H1 (cell line): ENCODE measurements at regions not wholly inside any gene's neighbourhood (a gene's known extent, or its start where the extent isn't known, plus 50 kb on each side); places are given as distances from the start of the nearest gene placed in this dataset.

Experiments used
- ASH2L ChIP-seq: fragments of 200-600, 300-600 bp; sonication (generic); IDR thresholded peaks from one replicate; pipeline ENCODE4 v1.7.1; 2017; ENCODE audit warnings: low read length
- BACH1 ChIP-seq: IDR thresholded peaks from 2 replicates; pipeline ENCODE4 v1.6.1; 2012; ENCODE audit warnings: low read length, improper control_type of control experiment
- BCL11A ChIP-seq, 2 experiments: IDR thresholded peaks; one replicate each; pipeline ENCODE4 v1.6.1; 2011; ENCODE audit warnings: low read depth in 2 of 2, low read length in 2 of 2, mild to moderate bottlenecking in 2 of 2
- EP300 ChIP-seq, 2 experiments: IDR thresholded peaks; 1 replicate in 1 of 2; 2 replicates in 1 of 2; pipeline ENCODE4 v1.6.1; 2011 to 2012; ENCODE audit warnings: low read depth in 2 of 2, low read length in 2 of 2, mild to moderate bottlenecking in 2 of 2, borderline replicate concordance in 1 of 2, inconsistent platforms in 1 of 2, moderate library complexity in 1 of 2
- EZH2 ChIP-seq: fragments of 200-600 bp; sonication (generic); IDR thresholded peaks from 2 replicates; pipeline ENCODE4 v1.7.1; 2012; ENCODE audit warnings: low read depth, mild to moderate bottlenecking, moderate library complexity, low read length, inconsistent platforms; ENCODE audit not compliant: severe bottlenecking
- GABPA ChIP-seq: IDR thresholded peaks from 2 replicates; pipeline ENCODE4 v1.6.1; 2011; ENCODE audit warnings: mild to moderate bottlenecking, low read length, moderate library complexity, borderline replicate concordance; ENCODE audit not compliant: insufficient read depth
- GTF2F1 ChIP-seq: IDR thresholded peaks from 2 replicates; pipeline ENCODE4 v1.6.1; 2012; ENCODE audit warnings: low read depth, low read length, improper control_type of control experiment, borderline replicate concordance
- POLR2A ChIP-seq, 2 experiments: IDR thresholded peaks; 1 replicate in 1 of 2; 2 replicates in 1 of 2; pipeline ENCODE4 v1.6.1; 2011; ENCODE audit warnings: low read depth in 2 of 2, low read length in 2 of 2, mild to moderate bottlenecking in 2 of 2; ENCODE audit errors: control extremely low read depth in 1 of 2
- SP2 ChIP-seq: IDR thresholded peaks from 2 replicates; pipeline ENCODE4 v1.6.1; 2012; ENCODE audit warnings: mild to moderate bottlenecking, low read length, inconsistent platforms
- SRF ChIP-seq: IDR thresholded peaks from 2 replicates; pipeline ENCODE4 v1.6.1; 2011; ENCODE audit warnings: mild to moderate bottlenecking, low read depth, low read length, moderate library complexity
- TCF12 ChIP-seq: IDR thresholded peaks from 2 replicates; pipeline ENCODE4 v1.6.1; 2011; ENCODE audit warnings: low read depth, mild to moderate bottlenecking, low read length
- ZNF274 ChIP-seq: IDR thresholded peaks from 2 replicates; pipeline ENCODE4 v1.7.0; 2012; ENCODE audit warnings: low read length, borderline replicate concordance; ENCODE audit errors: extremely low read depth
- TF ChIP-seq, protein P1 (sequence below), 3 experiments: IDR thresholded peaks; 1 replicate in 2 of 3; 2 replicates in 1 of 3; pipeline versions ENCODE4 v1.5.1 to v1.6.1; 2011; ENCODE audit warnings: low read length in 3 of 3, mild to moderate bottlenecking in 3 of 3, inconsistent platforms in 2 of 3, low read depth in 1 of 3, moderate library complexity in 1 of 3; ENCODE audit not compliant: insufficient read depth in 1 of 3; ENCODE audit errors: control extremely low read depth in 1 of 3
- TF ChIP-seq, protein P2 (sequence below): IDR thresholded peaks from 2 replicates; pipeline ENCODE4 v1.6.1; 2012; ENCODE audit warnings: low read length, inconsistent platforms

DNA sequence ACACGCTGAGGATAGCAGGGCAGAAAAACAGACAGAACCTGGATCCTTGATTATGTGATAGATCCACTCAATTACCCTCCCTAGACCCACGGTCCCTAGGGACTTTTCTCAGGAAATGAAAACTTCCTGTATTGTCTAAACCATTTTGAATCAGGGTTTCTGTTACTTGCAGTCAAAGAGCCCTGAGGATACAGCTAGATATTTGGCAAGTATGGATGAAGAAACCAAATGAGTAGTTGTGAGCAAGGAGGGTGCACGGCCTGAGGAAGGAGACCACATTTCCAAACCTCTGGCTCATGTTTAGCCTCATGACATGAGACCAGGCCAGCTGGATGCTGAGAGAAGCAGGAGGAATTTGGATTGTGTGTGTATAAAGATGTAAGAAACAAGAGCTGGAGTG is 91.6 kb downstream of the MRPL14 start:
- TF ChIP-seq, protein P1, sequence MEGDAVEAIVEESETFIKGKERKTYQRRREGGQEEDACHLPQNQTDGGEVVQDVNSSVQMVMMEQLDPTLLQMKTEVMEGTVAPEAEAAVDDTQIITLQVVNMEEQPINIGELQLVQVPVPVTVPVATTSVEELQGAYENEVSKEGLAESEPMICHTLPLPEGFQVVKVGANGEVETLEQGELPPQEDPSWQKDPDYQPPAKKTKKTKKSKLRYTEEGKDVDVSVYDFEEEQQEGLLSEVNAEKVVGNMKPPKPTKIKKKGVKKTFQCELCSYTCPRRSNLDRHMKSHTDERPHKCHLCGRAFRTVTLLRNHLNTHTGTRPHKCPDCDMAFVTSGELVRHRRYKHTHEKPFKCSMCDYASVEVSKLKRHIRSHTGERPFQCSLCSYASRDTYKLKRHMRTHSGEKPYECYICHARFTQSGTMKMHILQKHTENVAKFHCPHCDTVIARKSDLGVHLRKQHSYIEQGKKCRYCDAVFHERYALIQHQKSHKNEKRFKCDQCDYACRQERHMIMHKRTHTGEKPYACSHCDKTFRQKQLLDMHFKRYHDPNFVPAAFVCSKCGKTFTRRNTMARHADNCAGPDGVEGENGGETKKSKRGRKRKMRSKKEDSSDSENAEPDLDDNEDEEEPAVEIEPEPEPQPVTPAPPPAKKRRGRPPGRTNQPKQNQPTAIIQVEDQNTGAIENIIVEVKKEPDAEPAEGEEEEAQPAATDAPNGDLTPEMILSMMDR (IDR thresholded peaks at IDR 0.05; ENCODE audit: control extremely low read depth in 1 of 3, insufficient read depth in 1 of 3, low read depth in 1 of 3, low read length in 3 of 3): no peak
- TF ChIP-seq POLR2A (IDR thresholded peaks at IDR 0.05; ENCODE audit: control extremely low read depth in 1 of 2, low read depth in 2 of 2, low read length in 2 of 2) (no peak), GTF2F1 (no peak), EP300 (IDR thresholded peaks at IDR 0.05; ENCODE audit: borderline replicate concordance in 1 of 2, low read depth in 2 of 2, low read length in 2 of 2) (no peak), GABPA (no peak), TCF12 (no peak), EZH2 (no peak), ZNF274 (no peak), BCL11A (IDR thresholded peaks at IDR 0.05; ENCODE audit: low read depth in 2 of 2, low read length in 2 of 2) (no peak), BACH1 (no peak), SP2 (no peak), ASH2L (no peak), SRF (no peak)
- TF ChIP-seq, protein P2, sequence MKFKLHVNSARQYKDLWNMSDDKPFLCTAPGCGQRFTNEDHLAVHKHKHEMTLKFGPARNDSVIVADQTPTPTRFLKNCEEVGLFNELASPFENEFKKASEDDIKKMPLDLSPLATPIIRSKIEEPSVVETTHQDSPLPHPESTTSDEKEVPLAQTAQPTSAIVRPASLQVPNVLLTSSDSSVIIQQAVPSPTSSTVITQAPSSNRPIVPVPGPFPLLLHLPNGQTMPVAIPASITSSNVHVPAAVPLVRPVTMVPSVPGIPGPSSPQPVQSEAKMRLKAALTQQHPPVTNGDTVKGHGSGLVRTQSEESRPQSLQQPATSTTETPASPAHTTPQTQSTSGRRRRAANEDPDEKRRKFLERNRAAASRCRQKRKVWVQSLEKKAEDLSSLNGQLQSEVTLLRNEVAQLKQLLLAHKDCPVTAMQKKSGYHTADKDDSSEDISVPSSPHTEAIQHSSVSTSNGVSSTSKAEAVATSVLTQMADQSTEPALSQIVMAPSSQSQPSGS: no peak
